Activated naive CD4-positive, alpha-beta T cell treated with Interleukin-2 at 50 U/mL for 16 hours (primary cell): ENCODE measurements at regions not wholly inside any gene's neighbourhood (a gene's known extent, or its start where the extent isn't known, plus 50 kb on each side); places are given as distances from the start of the nearest gene placed in this dataset.

Source experiments
- DNase-seq: peaks from one replicate; pipeline ENCODE4 v3.0.0-alpha.2; 2020

DNA sequence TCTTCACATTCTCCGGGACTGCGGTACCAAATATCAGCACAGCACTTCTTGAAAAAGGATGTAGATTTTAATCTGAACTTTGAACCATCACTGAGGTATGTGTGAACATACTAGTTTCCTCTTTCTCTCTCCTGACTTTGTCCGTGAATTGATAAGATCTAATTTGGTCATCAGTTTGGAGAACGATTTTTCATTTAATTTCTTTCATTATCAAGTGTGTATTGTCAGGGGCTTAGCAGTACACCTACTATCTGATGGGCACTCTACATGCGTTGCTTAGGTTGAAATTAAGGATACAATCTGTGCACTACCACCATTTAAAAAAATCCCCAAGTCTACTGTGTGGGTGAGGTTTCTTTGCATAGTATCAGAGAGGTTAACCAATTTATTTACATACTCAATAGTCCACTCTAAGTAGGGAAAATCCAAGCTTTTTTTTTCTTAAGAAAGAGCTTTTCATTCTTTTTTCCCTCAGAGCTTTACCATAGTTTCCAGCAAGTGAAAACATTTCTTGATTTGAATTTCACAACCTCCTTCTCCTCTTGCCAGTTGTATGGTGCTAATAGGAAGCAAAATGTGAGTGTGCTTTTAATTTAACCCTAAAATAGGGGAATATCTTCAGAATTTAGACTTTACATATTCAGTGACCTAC lies 105.4 kb upstream of the ESR1 start:
- DNase-seq, result no peak

DNA sequence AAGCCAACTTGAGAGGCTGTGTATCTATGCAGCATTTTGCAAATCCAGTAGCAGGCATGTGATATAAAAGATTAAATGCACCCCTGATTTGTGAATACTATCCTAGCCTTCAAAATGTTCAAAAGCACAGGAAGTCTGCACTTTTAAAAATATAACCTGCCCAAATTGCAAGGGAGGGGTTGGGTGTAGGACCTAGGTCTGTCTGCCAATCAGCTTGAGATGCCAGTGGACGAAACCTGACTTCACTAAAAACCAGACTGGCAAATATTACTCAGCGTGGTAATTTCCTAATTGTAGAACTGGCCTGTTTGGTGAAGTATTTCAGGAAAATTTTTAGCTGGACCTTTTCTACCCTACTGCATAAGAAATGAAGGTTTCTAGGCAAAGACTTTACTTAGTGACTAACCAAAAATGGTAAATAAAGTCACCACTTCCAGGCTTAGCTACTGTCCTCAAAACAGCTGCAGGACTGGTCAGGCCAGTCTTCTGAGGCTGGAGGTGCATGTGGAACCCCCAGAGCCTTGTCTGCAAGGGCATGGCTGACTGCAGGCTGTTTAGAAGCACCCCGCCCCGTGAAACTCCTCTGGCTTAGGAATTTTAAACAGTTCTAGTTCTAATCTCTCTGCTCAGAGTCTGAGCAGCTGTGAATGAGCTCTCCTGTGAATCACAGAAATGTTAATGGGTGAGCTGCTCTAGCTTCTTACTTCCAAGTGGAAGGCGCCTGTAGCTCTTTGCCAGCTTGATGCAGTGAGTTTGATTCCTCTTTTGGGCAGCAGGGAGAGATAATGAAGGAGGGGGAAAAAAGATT lies 104.4 kb upstream of the ESR1 start:
- DNase-seq, result no peak

DNA sequence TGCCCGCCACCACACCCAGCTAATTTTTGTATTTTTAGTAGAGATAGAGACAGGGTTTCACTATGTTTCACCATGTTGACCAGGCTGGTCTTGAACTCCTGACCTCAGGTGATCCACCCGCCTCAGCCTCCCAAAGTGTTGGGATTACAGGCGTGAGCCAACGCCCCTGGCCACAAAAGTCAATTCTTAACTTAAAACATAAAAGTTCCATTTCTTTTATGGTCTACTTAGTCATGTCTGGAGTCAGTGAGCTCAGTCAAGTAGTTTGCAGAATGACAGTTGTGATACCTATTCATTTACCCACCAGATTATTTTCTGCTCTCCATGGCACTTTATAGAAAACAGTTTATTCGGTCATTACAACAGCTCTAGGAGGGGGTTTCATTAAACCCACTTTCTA lies 103.1 kb upstream of the ESR1 start:
- DNase-seq, result peak; percentile 48

DNA sequence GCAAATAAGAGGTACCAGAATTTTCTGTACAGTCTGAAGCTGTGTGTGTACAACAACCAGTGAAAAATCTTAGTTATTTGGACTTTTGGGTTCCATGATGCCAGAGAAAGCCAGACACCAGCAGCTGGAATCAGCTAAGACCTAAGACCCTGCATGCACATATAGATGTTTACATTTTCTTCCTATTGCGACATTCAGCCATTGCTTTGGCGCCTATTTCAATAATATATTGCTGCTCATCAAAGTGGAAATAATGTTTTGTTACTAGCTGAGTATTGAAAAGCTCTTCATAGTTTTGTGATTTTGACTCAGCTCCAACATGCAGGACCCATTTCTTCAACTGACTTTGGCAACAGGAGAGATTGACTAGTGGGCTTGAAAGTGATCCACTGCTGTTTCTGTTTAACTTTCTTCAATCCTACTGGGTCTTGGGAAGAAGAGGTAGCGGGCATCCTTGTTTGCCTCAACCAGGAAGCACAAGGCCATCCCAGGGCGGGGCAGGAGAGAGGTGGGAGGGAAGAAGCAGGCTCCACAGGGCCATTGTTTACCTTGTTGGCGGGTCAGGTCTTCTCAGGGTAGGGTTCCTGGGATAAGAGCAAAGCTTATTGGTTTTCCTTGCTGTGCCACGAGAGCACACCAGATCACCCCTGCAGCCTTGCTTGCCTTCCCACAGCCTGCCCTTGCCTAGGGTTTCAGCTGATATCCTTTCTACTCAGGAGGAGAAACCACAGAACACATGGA lies 101.3 kb upstream of the ESR1 start:
- no peak for DNase-seq

DNA sequence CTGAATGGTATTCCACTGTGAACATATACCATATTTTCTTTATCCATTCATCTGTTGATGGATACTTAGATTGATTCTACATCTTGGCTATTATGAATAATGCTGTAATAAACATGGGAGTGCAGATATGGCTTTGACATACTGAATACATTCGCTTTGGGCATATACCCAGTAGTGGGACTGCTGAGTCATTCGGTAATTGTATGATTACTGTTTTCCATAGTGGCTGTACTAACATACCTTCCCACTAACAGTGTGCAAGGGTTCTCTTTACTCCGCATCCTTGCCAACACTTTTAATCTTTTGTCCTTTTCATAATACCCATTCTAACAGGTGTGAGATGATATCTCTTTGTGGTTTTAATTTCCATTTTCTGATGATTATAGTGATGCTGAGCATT lies 98.2 kb upstream of the ESR1 start:
- no peak for DNase-seq

DNA sequence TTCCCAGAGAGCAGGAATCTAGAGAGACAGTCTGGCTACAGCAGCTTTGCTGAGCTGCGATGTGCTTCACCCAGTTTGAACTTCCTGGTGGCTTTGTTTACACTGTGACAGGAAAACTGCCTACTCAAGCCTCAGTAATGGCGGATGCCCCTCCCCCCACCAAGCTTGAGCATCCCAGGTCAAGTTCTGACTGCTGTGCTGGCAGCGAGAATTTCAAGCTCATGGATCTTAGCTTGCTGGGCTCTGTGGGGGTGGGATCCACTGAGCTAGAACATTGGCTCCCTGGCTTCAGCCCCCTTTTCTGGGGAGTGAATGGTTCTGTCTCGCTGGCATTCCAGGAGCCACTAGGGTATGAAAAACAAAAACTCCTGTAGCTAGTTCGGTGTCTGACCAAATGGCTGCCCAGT lies 91.0 kb upstream of the ESR1 start:
- no peak for DNase-seq

DNA sequence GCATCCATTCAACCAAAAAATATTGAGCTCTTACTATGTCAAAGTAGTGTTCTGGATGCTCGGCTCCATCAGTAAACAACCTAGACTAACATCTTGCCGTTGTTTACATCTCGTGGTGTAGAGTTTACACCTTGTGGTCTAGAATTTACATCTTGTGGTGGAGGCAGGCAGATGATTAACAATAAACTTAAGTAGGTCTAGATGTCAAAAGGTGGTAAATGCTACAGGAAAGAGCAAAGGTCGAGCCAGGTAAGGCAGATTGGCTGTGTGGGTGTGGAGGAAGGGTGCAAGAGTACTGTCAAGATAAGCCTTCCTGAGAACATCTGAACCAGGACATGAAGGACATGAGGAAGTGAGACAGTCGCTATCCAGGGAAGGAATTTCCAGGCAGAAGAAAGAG lies 88.4 kb upstream of the ESR1 start:
- DNase-seq, result no peak

DNA sequence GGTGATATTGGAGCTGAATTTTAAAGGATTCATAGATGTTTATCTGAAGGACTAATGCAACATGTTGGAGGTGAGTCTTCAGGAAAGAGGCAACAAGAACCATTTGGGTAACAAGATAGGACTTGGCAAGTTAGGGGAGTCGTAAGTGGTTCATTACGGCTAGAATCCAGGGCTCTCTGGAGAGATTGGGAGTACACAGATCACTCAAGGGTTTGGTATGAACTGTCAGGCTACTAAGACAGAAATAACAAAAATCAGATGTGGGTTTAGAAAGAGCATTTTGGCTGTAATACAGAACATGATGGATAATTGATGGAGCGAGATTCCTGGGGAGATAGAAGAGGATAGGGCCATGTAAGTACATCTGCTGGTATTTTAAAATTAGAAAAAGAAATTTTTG lies 86.3 kb upstream of the ESR1 start:
- no peak for DNase-seq

DNA sequence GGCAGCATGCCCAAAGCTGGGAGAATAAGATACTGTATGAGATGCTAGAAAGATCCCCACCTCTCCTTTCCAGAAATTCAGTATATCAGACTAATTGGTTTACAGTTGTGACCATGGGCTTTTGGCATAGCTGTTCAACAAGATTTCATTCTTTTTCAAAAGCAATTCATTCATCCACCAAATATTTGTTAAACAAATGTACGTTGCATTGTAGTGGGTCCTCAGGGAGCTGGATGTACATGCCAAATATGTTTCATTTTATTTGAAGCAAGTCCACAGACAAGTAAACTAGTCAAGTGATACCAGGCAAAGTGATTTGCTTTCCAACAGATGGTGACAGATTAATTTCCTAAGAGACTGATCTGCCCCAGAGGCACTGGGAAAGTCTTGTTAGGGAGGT lies 85.8 kb upstream of the ESR1 start:
- no peak for DNase-seq

DNA sequence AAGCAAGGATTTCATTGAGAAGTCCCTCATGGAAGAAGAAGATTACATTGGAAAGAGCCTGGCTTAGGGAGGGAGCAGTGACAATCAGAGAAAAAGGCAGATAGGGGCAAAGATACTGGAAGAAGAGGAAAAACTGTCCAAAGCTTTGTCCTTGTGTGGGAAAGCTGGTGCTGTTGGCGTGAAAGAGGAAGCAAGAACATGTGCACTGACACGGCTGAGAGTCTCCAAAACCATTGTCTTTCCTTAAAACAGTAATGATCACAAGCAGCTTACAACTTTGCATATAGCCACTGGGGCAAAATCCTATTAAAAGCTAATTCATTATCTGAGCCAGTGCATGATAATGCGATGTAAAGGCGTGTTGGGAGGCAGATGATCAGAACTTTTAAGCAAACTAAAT lies 85.1 kb upstream of the ESR1 start:
- no peak for DNase-seq

DNA sequence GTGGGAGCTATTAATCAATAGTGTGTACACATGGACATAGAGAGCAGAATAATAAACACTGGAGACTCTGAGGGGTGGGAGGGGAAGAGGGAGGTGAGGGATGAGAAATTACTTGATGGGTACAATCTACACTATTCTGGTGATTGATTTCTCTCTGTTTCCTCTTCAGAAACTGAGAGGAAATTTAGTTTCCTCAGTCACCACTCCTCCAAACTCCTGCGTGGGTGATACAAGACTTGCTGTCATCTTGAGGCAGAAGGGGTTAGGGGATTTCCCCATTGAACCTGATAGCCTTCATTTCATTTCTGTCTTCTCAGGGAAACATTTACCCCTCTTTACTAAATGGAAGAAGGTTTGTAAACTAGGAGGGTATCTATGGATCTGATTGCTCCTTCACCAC lies 84.3 kb upstream of the ESR1 start:
- peak; percentile 64 for DNase-seq

DNA sequence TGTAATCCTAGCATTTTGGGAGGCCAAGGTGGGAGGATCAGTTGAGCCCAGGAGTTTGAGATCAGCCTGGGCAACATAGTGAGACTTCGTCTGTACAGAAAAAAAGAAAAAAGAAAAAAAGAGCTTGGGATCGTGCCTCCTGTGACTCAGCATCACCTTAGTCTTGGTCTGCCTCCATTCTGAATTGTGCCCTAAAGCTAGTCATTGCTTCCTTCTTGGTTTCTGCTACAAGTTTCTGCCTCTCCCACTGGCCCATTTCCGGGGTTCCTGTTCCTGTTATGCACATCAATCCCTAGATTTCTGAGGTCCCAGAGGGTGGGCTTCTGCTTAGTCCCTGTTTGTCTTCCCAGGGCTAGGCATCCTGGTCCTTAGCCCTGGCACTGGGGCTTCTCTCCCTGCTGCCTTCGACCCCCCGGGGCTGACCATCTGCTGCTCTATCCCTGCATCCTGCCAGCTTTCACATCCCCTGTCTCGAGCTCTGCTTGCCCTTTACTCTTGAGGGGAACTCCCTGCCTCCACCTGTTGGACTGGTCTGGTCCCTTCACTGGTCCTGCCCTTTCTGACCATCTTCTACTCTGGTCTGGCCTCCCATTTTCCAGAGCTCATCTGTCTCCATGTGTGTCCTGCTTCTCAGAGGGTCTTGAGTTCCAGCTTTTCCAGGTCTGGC lies 77.5 kb upstream of the ESR1 start:
- no peak for DNase-seq

DNA sequence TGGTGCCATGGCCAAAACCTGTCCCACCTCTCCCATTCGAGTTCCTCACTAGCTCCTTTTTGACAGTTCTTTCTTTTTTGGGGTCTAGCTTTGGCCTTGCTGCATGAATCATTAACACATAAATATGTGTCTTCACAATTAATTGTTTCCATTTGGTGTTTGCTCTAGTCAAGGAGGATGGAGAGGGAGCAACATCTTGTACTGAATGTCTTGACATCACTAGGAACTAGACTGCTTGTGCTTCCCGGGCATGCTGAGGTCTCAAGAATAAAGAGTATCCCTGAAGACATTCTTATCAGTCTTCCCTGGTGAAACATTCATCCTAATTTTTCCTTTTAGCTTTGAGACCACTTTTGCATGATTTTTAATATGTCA lies 77.0 kb upstream of the ESR1 start:
- no peak for DNase-seq

DNA sequence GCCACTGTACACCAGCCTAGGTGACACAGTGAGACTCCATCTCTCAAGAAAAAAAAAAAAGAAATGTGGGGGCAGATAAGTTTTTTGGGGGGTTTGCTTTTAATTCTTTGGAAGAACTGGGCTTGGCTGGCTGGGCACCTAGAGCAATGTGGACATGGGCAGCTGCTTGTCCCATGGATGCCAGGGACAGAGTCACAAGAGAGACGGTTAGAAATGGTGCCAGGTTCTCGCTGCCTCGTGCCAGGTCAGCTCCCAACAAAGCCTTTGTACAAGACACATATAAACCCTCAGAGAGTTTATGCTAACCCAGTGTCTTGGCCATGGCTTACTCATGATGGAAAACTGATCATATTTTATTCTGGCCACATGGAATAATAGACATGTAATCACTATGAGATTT lies 76.2 kb upstream of the ESR1 start:
- no peak for DNase-seq

DNA sequence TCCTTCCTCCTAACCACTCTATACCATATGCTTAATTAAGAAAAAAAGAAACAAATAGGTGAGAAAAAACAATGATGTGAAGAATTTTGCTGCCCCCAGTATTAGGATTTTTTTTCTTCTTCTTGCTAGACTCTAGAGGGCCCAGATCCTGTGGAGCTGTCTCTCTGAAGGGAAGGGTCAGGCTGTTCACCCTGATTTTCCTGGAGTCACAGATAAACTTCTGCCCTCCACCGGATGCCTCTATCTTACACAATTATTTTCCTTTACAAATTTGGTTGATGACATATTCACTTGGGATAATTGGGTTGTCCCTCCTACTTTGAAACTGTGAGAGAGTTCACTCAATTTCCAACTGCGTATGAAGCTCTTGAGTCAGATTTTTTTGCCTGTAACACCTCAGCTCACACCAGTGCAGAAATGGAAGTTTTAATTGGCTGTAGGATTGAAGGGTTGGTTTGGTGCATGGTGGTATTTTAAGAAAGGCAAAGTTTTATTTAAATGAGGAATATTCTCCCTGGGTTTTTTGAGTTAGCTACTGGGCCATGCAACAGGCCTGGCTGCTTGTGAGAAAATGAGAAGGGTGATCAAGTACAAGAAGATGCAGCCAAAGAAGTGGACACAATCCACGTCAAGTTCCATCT lies 73.7 kb upstream of the ESR1 start:
- no peak for DNase-seq

DNA sequence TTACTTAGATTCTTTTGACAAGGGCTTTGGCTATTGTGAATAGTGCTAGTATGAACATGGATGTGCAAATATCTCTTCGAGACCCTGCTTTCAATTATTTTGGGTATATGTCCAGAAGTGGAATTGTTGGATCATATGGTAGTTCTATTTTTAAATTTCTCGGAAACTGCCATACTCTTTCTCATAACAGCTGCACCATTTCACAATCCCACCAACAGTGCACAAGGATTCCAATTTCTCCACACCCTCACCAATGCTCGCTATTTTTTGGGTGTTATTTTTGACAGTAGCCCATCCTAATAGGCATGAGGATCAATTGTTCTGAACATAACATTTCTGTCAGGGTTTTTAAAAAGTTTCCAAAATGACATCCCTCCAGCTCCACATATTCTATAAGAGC lies 69.2 kb upstream of the ESR1 start:
- DNase-seq, result no peak

DNA sequence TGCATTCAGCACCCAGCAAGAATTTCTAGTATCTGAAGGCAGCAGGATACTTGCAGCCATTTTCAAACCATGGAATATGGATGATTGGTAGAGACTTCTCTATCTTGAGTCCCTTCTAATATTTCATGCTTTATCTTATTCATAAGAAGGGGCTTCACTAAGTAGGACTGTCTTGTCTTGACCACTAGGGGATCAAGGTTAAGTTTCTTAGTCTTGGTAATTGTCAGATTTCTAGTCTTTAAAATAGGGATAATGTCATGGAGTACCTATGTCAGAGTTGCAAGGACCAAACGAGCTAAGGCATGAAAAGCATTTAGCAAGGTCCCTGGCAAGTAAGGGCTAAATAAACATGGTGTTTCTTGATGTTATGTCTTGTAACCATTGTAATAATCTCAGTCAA lies 68.5 kb upstream of the ESR1 start:
- no peak for DNase-seq

DNA sequence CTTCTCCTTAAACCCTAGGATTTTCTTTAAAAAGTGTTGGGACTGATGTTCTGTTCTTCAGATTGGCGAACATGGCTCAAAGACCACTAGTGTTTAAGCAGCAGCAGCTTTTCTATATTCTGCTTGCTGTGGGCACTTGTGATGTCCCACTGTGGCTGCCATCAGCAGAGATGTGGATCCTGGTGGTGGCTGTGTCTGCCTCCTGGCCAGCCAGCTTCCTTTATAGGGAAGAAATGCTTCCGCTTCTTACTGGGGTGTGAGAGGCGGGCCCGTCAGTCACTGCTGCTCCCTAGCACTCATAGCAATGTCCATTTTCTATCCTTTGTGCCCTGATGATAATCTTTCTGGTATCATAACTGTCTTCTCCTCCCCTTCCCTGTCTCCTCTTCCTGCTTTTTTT lies 66.7 kb upstream of the ESR1 start:
- no peak for DNase-seq

DNA sequence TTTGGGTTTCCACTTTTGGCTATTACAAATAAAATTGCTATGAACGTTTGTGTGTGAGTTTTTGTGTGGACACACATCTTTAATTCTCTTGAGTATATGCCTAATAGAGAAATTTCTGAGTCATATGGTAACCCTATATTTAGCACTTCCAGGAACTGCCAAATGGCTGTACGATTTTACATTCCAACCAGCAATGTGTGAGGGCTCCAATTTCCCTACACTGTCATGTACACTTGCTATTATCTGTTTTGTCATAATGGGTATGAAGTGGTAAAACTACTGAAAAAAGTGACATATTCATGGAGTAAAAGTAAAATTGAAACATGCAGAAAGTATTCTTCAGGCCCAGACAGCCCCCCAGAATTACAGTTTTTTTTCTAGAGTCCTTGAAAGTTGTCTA lies 59.6 kb upstream of the ESR1 start:
- no peak for DNase-seq

DNA sequence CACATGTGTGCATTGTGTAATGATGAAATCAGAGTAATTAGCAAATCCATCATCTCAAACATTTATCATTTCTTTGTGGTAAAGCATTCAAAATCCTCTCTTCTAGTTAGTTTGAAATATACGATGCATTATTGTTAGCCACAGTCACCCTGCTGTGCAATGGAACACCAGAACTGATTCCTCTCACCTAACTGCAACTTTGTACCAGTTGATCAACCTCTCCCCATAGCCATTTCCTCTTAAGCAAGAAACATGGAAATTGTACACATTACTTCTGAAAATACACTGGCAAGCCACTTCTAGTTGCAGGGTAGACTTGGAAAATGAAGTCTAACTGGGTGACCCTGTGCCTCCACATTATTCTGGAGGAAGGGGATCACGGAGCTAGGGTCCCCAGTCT lies 58.1 kb upstream of the ESR1 start:
- no peak for DNase-seq

DNA sequence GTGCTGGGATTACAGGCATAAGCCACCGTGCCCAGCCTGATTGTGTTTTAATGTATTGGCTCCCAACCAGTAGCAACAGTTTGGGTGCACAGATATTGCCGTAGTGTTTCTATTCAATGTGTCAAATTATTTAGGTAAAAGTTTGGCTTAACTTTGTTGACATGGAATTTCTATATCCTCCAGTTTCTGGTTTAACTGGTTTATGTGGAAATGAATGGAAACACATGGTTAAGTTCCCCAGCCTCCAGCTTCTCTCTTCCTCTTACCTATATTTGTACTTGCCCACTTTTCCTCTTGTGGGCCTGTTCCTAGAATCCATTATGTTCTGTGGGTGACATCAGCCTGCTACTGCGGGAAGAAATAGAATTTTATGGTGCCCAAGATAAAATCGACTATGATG lies 53.9 kb upstream of the ESR1 start:
- no peak for DNase-seq

DNA sequence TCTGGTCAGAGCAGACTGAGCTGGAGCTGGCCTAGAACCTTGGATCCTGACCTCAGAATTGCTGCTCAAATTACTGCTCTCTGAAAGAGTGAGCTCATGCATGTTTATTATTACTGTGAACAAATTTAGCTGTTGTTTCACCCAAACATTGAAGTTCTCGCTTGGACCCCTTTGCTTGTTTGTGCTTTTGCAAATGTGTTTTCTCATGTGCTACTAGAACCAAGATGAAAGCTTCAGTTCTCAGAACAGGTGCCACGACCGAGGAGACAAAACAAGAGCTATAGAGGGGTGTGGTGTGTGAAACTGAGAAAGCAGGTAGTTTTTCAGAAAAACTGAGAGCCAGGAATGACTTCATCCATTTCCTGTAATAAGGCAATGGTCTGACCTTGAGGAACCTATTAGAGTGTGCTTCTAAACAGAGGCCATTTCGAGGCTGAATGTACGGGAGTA lies 50.0 kb upstream of the ESR1 start:
- peak; percentile 16 for DNase-seq
